ENCODE measurements at regions not wholly inside any gene's neighbourhood (a gene's known extent, or its start where the extent isn't known, plus 50 kb on each side); places are given as distances from the start of the nearest gene placed in this dataset.

GRCh38 chr9:107735821-107736220 is 246.3 kb upstream of the KLF4 start:
- H3K4me3 ChIP-seq (ENCODE audit: low read depth, low read length), result no peak overlapping the region
- no peak for TF ChIP-seq CTCF (IDR thresholded peaks at IDR 0.05; ENCODE audit: borderline replicate concordance, insufficient read depth, low read depth, low read length)

- no peak for TF ChIP-seq CTCF (IDR thresholded peaks at IDR 0.05; ENCODE audit: borderline replicate concordance, insufficient read depth, low read depth, low read length)
Observed at GRCh38 chr9:107734256-107735013, 244.9 kb upstream of the KLF4 start.

GRCh38 chr9:107733523-107733894 is 243.9 kb upstream of the KLF4 start:
- no peak for TF ChIP-seq CTCF (IDR thresholded peaks at IDR 0.05; ENCODE audit: borderline replicate concordance, insufficient read depth, low read depth, low read length)
- no peak overlapping the region for H3K4me3 ChIP-seq (ENCODE audit: low read depth, low read length)

More at GRCh38 chr9:107734256-107735013, 244.9 kb upstream of the KLF4 start:
- H3K4me3 ChIP-seq (ENCODE audit: low read depth, low read length), result no peak overlapping the region

- no peak overlapping the region for H3K4me3 ChIP-seq (ENCODE audit: low read depth, low read length)
- no peak for TF ChIP-seq CTCF (IDR thresholded peaks at IDR 0.05; ENCODE audit: borderline replicate concordance, insufficient read depth, low read depth, low read length)
Observed at GRCh38 chr9:107732781-107733522, 243.4 kb upstream of the KLF4 start.

- no peak for TF ChIP-seq CTCF (IDR thresholded peaks at IDR 0.05; ENCODE audit: borderline replicate concordance, insufficient read depth, low read depth, low read length)
- no peak overlapping the region for H3K4me3 ChIP-seq (ENCODE audit: low read depth, low read length)
Observed at GRCh38 chr9:107731115-107731762, 241.7 kb upstream of the KLF4 start.

- H3K4me3 ChIP-seq (ENCODE audit: low read depth, low read length), result no peak overlapping the region
- no peak for TF ChIP-seq CTCF (IDR thresholded peaks at IDR 0.05; ENCODE audit: borderline replicate concordance, insufficient read depth, low read depth, low read length)
Observed at GRCh38 chr9:107730666-107731065, 241.1 kb upstream of the KLF4 start.

All from GM12875 (cell line).